Stimulated activated CD4-positive, alpha-beta T cell treated with anti-CD3 and anti-CD28 coated beads, Interleukin-12 subunit alpha, Interleukin-12 subunit beta, amount 100 ng/mL, for 48 hours (primary cell): ENCODE measurements at regions not wholly inside any gene's neighbourhood (a gene's known extent, or its start where the extent isn't known, plus 50 kb on each side); places are given as distances from the start of the nearest gene placed in this dataset.
A peak's percentile ranks its signal among the peaks of the same experiment; 100 is the strongest.

Experiments used
- DNase-seq, 3 donors: peaks; one replicate each; pipeline ENCODE4 v3.0.0-alpha.2; 2020; ENCODE audit warnings: low read depth in 2 of 3, low spot score in 1 of 3

DNA sequence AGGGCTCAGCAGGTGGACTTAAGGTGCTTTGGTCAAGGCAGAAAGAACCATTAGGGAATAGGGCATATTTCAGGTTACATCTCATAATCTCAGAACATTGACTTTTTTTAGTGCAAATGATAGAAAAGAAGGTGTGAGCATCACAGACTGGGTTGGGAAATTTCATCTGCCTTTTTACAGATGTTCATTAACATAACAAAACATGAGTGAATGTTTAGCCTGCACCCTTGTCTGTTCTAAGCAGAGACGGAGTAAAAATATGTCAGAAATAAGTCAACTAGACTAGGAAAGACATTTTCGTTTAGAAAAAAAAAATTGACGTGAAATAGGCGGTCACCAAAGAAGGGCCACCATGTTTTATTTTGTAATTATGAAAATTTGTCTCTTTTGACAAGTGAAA is 127.5 kb upstream of the CDH13 start:
- DNase-seq, result no peak

DNA sequence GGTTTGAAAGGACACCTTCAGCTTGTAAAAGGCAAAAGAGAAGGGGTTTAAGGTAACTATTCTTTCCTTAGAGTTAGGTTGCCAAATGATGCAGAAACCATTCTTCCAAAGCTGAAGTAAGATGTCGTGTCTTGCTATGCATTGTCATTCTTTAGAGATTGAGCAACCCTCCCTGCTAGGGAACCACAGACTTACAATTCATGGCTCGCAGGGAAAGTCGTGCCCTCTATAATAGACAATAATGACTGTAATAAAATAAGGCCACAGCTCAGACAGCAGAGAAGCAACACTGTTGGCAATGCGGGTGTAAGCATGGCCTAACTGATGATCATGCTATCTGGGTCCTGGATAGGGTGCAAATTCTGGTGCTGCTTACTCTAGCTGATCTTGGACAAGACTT is 129.6 kb upstream of the CDH13 start:
- no peak for DNase-seq

DNA sequence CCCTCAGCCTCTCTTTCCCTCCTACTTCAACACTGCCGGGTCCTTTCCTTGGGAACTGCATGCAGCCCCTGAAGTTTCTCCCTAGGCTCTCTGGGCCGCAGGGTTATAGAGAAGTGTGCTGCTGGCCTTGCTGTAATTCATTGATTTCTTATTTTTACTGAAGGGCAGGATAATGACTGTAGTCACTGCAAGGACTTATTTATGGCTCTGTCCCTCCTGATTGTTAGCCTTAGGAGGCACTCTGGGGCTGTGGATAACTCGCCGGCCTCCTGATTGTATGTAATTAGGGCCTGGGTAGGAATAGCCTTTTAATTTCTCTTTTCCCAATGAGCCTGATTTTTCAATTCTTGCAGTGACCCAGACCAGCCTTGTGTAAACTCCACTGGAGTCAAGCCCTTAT is 138.3 kb upstream of the CDH13 start:
- no peak for DNase-seq

DNA sequence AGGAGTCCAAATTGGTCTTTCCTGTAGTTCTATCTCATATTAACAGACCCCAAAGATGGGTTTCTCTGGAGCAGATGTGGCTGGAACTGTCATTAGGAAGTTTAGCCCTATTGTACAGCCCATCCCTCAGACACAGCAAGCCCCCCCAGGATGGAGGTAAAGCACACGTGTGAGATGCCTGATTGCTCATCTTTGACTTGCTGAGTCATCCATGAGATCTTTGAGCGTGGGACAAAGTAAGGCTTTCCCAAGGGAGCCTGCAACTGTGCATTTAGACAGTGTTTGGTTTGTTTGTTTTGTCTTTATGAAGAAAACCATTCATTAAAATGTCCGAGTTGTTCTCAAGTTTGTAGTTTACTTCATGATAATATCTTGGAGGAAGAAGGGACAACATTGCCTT is 145.3 kb upstream of the CDH13 start:
- DNase-seq, result no peak

DNA sequence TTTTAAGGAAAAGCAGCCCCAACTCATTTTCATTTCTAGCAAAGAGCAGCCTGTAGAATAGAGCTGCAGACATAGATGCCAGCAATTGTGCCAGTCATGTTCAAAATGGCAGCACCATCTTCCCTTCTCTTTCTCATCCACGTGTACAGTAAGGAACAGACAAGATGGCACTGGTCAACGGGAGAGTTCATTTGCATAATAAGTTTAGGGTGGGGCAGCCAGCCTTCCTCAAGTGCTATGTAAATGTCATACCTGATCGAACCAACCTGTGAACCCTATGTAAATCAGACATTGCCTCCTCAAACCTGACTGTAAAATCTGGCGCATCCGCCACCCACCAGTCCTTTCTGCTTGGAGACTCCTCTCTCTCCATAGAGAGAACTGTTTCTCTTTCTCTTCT is 150.0 kb upstream of the CDH13 start:
- no peak for DNase-seq

DNA sequence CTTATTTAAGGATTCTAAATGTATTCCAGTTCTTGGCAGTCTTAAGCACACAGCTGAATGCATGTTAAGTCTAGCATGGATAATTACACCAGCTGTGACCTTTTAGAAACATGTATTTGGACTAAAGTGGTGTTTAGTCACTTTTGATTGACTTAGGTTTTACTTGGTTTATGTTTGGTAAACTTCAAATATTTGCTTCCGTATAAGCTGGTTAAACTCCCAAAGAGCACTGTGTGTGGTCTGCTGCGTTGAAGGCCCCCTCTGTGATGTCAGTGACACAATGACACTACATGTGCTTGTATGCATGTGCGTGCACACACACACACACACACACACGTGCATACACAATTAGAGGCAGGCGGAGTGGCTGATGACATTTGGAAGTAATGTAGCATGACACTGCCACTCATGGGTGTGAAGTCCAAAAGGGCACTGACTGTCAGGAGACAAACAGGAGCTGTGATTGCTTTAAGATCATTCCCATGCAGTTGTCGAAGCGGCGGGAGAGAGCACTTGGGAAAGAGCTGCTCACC is 156.1 kb upstream of the CDH13 start:
- DNase-seq, result no peak

DNA sequence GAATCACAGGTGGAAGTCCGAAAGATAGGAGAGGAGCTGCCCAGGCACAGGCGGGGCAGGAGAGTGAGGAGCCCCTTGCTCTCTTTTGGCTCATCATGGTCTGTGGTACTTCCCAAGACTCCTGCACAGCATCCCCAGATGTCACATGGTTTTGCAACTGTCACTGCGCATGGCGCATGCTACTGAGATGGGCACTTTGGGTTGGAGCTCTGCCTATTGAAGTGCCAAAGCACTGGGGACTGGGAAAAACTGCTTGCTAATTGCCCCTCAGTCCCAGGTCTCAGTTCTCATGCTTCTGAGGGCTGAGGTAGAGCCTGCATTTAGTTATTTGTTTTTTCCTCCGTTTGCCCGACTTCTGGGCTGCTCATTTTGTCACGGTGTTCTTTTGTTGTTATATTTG is 156.8 kb upstream of the CDH13 start:
- no peak for DNase-seq

DNA sequence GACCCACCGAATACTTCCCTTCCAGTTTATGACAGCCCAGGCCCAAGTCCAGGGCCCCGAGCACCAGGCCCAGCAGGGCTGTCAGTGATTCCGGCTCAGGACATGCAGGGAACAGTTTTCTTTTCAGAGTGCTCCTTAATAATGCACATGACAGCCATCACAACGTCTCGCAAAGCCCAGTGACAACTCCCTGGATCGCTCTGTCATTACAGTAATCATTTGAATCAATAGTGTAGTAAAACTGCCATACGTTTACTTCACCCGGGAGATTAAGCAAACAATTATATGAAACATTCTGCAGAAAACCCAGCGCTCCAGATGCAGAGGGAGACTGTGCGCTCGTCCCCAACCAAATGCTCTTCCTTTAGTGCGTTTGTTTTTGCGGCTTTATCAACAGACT is 162.6 kb upstream of the CDH13 start:
- no peak for DNase-seq

DNA sequence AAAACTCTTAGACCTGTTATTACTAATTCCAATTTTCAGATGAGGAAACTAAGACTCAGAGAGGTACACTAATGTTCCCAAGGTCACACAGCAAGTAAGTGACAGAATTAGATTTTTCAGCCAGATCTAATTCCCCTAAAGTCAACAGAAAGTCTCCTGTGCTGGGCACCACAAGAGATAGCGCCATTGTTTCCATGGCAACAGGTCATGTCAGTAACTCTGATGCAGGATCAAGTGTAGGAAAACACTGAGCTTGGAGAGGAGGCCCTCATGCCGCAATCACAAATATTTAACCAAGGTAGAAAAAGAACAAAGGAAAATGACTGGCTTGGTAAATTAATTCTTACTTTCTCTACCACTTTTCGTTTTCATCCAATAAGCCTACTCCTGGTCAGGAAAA is 166.0 kb upstream of the CDH13 start:
- DNase-seq, result no peak

DNA sequence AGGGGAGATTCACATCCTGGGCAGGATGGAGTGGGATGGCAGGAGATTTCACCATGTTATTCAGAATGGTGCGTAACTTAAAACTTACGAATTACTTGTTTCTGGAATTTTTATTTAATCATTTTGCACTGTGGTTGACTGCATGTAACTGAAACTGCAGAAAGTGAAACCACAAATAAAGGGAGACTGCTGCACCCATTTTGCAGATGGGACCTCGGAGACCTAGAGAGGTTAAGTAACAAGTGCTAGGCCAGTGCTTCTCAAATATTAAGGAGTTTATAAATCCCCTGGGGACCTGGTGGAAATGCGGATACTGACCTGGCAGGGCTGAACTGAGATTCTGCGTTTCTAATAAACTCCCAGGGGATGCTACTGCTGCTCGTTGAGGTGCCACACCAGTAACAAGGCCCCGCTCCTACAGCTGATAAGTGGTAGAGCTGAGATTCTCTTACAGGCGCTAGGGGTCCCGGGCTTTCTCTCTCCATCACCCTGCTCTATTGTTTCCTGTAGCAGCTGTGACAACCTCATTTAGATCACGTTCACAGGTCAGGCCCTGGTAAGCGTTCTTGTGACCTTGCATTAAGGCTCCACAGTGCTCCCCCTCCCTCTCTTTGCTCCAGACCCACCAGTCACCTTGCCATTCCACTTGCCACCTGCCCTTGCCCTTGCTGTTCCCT is 167.1 kb upstream of the CDH13 start:
- no peak for DNase-seq

DNA sequence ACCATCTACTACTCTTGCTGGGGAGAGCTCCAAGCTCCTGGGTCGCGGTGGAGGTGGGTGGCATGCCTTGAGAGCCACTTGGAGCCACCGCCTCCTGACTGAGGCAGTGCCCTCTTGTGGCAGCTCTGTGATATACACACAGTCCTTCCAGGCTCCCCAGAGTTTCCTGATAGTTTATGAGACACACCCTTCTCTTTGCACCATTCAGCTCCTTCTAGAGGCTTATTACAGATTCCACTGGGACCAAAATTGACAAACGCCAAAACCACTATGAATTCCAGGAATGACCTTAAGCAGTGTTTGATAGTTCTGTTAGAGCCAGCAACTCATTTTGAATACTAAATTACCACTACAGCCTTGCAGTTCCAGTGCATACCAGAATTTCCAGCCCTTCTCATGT is 170.1 kb upstream of the CDH13 start:
- DNase-seq, result peak in 2 of 3 donors; percentile 18 to 23

DNA sequence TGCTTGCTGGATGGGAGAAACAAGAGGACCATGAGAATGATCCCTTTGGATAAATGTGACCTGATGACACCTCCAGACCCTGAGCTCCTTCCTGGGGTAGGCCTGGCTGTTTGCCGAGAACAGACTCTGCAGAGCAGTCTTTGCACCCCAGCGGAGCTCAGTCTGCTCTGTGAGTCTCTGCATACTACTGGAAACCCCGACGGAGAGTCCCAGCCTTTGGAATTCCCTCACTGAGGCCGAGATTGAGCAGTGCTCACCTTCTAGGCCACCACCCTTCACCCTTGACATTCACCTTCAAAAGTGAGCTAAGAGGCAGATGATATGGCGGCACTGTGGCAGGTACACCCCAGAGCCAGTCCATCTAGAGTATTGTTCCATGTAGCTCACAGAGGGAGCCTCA is 172.2 kb upstream of the CDH13 start:
- DNase-seq, result no peak

DNA sequence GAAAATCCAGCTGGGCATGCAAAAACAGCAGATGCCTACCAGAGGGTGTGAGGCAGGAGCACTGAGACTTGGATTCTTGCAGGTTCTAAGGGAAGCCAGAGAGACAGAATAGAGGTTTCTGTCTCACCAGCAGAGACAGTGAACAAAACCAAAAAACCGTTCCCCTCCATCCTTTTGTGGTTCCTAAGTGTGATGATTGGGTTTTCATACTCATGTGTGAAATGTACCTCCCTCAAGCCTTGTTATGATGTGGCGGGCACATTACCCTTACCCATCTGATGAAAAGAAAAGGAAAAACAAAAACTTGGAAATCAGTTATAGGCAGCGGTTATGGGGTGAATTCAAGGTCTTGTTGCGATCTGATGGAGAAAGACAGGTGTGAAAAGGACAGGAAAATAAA is 172.6 kb upstream of the CDH13 start:
- DNase-seq, result no peak

DNA sequence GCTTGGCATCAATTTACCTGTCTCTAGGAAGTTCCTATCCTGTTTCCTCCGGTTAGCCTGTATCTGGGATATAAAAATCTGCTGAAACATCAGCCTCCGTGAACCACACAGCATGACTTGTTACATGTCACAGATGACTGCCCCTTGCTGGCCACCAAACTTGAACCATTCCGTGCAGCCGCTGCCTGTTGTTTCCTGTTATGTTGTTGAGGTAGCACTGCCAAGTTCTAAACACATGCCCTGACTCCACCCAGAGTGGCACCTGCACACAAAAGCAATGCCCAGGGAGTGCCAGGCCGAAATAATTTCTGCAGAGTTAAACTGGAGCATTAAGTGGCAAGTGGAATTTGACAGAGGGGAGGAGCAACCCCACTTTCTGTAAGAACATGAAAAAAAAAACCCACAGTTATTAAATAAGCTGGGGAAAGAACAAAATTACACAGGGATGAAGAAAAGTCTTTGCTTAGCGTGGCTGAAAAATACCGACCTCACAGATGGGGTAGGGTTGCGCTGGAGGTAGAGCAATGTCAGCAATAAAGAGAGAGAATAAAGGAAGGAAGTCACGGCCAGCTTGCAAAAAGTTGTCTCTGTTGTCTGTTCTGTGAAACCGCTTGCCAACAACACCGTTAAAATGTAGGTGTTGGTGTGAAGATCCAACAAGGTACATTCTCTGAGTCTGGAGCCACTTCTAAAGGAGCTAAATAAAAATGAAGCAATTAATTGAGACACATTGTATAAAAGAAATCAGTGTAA is 174.6 kb upstream of the CDH13 start:
- no peak for DNase-seq

DNA sequence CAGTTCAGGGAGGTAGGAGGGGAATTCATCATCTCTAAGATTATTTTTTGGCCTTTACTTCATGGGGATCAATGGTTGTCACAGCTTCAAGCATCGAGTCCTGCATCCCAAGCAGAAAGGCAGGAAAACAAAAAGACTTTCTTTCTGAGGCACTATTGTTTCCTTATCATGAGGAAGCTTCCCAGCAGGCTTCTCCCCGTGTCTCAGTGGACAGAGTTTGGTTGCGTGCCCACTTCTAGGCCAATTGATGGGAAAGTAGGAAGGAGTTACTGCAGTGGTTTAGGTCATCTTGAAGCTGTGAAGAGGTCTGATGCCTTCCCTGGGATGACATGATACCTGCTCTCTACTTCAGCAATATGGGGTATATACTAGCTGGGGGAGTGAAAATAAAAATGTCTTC is 175.3 kb upstream of the CDH13 start:
- no peak for DNase-seq

DNA sequence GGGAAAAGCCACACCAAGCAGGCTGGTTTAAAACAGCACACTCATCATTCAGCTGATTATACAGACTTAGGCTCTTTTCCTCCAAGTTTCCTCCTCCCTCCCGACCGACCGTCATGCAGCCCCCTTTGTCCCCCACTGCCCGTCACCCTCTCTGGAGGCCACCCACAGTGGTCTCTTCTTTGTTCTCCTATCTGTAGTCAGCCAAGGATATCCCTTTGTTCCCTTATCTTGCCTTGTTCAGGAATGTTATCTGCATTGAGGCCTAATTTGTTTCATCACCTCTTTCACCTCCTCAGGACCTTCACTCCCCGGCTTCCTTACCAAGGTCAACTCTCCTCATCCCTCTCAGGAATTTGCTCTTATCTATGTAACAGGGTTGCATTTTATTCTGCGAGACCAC is 186.4 kb upstream of the CDH13 start:
- DNase-seq, result no peak

DNA sequence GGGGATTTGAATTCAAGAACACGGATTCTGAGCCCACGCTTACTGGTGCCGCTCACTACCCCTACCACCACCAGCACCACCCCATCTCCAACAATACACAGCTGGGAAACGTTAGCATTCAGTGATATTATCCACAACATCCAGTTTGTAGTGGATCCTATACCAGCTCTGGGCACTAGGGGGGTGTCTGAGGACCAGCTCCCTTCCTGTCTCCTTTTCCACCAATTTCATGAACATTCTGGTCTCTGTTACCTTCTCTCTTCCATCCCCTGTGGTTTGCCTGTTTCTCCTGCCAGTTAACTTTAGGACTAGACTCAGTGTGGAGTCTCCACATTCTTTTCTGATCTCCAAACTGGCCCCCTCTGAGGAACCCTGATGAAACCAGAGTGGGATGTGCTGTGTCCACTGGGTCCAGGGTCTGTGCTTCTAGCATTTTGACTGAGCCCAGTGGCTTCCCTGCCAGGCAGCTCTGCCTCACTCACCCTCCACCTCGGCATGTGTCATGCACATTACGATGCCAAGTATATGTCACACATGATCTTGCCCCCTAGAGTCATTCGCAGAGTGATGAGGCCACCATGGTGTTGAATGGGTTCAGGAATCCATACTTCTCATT is 187.0 kb upstream of the CDH13 start:
- DNase-seq, result no peak

DNA sequence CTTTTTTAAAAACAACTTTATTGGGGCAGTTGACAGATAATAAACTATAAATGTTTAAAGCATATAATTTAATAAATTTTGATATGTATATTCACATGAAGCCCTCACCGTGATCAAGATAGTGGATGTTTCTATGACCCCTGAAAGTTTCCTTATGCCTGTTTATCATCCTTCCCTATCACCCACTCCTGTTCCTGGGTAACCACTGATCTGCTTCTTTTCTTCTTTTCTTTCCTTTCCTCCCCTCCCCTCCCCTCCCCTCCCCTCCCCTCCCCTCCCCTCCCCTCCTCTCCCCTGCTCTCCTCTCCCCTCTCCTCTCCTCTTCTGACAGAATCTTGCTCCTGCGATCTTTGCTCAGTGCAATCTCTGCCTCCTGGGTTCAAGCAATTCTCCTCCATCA is 193.7 kb upstream of the CDH13 start:
- no peak for DNase-seq

DNA sequence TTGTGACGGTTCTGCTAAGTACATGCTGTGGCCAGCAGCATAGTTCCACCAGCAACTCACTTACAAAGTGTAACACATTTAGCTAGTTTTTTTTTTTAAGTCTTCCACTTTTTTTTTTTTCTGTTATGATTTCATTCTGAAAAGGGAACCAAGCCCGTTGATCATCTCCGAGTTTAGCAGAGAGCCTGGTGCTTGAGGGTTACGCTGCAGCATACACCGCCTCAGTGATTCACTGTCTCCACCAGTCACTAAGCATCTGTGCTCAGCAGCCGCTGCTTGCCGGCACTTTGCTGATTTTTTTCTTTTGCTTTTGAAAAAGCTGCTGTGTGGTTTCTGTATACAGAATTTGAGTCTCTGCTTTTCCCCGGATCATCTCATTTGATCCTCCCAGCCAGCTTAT is 194.5 kb upstream of the CDH13 start:
- no peak for DNase-seq

DNA sequence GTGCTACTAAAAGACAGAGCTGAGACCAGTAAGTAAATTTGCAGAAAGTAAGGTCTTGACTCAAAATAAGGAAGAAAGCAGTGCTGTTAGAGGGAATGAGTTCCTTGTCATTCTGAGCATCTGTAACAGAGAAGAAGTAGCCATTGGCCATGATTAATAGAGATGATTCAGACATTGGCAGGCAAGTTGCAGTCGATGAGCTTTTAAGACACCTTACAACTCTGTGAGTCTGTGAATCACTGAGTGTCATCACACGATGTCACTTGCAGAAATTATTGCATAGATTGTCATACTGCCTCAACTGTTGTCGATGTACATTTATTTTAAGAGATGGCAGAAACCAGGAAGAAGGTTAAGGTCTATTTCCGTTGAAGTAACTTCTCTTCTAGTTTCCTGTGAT is 201.1 kb upstream of the CDH13 start:
- DNase-seq, result no peak

DNA sequence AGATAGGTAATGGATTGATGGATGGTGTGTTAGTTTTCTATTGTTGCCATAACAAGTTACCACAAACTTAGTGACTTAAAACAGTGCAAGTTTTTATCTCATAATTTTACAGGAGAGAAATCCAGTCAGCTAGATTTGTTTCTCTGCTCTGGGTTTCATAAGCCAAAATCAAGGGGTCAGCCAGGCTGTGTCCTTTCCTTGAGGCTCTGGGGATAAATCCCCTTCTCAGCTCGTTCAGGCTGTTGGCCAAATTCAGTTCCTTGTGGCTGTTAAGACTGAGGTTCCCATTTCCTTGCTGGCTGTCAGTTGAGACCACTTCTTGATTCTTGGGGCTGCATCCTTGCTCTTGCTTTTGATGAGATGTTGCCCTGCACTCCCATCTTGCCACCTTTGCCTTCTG is 204.9 kb upstream of the CDH13 start:
- DNase-seq, result no peak

DNA sequence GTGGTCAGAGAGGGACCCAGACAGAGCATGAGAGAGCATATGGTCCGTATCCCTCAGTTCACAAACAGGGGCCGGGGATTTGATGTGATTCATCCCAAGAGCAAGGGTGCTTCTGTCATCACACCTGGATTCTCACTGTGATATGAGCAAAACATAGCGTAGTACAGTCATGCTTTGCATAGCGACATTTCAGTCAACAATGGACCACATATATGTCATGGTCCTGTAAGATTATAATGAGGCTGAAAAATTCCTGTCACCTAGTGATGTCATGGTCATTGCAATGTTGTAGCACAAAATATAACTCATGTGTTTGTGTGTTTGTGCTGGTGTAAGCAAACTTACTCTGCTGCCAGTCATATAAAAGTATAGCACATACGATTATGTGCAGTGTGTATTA is 207.4 kb upstream of the CDH13 start:
- no peak for DNase-seq
